Astrocyte (in vitro differentiated cells and primary cell): ENCODE measurements at regions not wholly inside any gene's neighbourhood (a gene's known extent, or its start where the extent isn't known, plus 50 kb on each side); places are given as distances from the start of the nearest gene placed in this dataset.
"Not testable (repeated sequence)": the region's sequence is repeated elsewhere in the genome, so short reads cannot be mapped to it uniquely, and the experiment has no call there.

Experiments used
- DNase-seq: peaks from one replicate; pipeline ENCODE4 v3.0.0-alpha.2; 2010; ENCODE audit warnings: low read depth
- FAIRE-seq: peaks from 2 replicates; lab custom pipeline; 2011; peaks lifted over from hg19 to GRCh38; lab: Jason Lieb, UNC
- H2AFZ ChIP-seq: 2 replicates; pipeline ENCODE4 v1.6.0; 2012; ENCODE audit warnings: low read depth, low read length, inconsistent platforms
- H3K27ac ChIP-seq: 2 replicates; pipeline ENCODE4 v1.5.1; 2011; ENCODE audit warnings: low read depth, low read length, inconsistent platforms
- H3K27me3 ChIP-seq: 2 replicates; pipeline ENCODE4 v1.6.0; 2011; ENCODE audit warnings: low read length, inconsistent platforms; ENCODE audit not compliant: insufficient read depth
- H3K36me3 ChIP-seq: 2 replicates; pipeline ENCODE4 v1.5.1; 2011; ENCODE audit warnings: low read length, inconsistent platforms; ENCODE audit not compliant: insufficient read depth
- H3K4me1 ChIP-seq: 2 replicates; pipeline ENCODE4 v1.5.1; 2011; ENCODE audit warnings: low read length, inconsistent platforms; ENCODE audit not compliant: insufficient read depth
- H3K4me2 ChIP-seq: 2 replicates; pipeline ENCODE4 v1.6.0; 2012; ENCODE audit warnings: low read length, inconsistent platforms
- H3K4me3 ChIP-seq: 2 replicates; pipeline ENCODE4 v1.5.1; 2011; ENCODE audit warnings: low read depth, mild to moderate bottlenecking, low read length, inconsistent platforms; ENCODE audit not compliant: insufficient read depth
- H3K79me2 ChIP-seq: 2 replicates; pipeline ENCODE4 v1.6.0; 2012; ENCODE audit warnings: mild to moderate bottlenecking, low read length, inconsistent platforms; ENCODE audit not compliant: insufficient read depth
- H3K9ac ChIP-seq: 2 replicates; pipeline ENCODE4 v1.6.0; 2012; ENCODE audit warnings: mild to moderate bottlenecking, low read length, inconsistent platforms
- H3K9me3 ChIP-seq: 2 replicates; pipeline ENCODE4 v1.5.1; 2012; ENCODE audit warnings: low read depth, mild to moderate bottlenecking, low read length, inconsistent platforms; ENCODE audit not compliant: insufficient read depth
- H4K20me1 ChIP-seq: 2 replicates; pipeline ENCODE4 v1.6.0; 2012; ENCODE audit warnings: low read length, inconsistent platforms; ENCODE audit not compliant: insufficient read depth
- H3K27ac Mint-ChIP-seq: one replicate; pipeline ENCODE4 v1.8.0; 2021; ENCODE audit warnings: mild to moderate bottlenecking, mixed read lengths; ENCODE audit not compliant: unreplicated experiment
- H3K27me3 Mint-ChIP-seq: one replicate; pipeline ENCODE4 v1.8.0; 2021; ENCODE audit warnings: low read depth, mixed read lengths; ENCODE audit not compliant: unreplicated experiment
- H3K36me3 Mint-ChIP-seq: one replicate; pipeline ENCODE4 v1.8.0; 2021; ENCODE audit warnings: low read depth, mixed read lengths; ENCODE audit not compliant: unreplicated experiment
- H3K4me1 Mint-ChIP-seq: one replicate; pipeline ENCODE4 v1.8.0; 2021; ENCODE audit warnings: low read depth, mixed read lengths; ENCODE audit not compliant: unreplicated experiment
- H3K4me3 Mint-ChIP-seq: one replicate; pipeline ENCODE4 v1.8.0; 2021; ENCODE audit warnings: mild to moderate bottlenecking, moderate library complexity, mixed read lengths; ENCODE audit not compliant: unreplicated experiment
- H3K9me3 Mint-ChIP-seq: one replicate; pipeline ENCODE4 v1.8.0; 2021; ENCODE audit warnings: mild to moderate bottlenecking, mixed read lengths; ENCODE audit not compliant: unreplicated experiment
- EZH2 ChIP-seq: IDR thresholded peaks from 2 replicates; pipeline ENCODE4 v1.6.1; 2012; ENCODE audit warnings: mild to moderate bottlenecking, low read length, inconsistent platforms; ENCODE audit not compliant: insufficient read depth
- TF ChIP-seq, protein P1 (sequence below): IDR thresholded peaks from 2 replicates; pipeline ENCODE4 v1.5.1; 2011; ENCODE audit warnings: low read depth, mild to moderate bottlenecking, inconsistent platforms, low read length, moderate library complexity; ENCODE audit not compliant: insufficient read depth

DNA sequence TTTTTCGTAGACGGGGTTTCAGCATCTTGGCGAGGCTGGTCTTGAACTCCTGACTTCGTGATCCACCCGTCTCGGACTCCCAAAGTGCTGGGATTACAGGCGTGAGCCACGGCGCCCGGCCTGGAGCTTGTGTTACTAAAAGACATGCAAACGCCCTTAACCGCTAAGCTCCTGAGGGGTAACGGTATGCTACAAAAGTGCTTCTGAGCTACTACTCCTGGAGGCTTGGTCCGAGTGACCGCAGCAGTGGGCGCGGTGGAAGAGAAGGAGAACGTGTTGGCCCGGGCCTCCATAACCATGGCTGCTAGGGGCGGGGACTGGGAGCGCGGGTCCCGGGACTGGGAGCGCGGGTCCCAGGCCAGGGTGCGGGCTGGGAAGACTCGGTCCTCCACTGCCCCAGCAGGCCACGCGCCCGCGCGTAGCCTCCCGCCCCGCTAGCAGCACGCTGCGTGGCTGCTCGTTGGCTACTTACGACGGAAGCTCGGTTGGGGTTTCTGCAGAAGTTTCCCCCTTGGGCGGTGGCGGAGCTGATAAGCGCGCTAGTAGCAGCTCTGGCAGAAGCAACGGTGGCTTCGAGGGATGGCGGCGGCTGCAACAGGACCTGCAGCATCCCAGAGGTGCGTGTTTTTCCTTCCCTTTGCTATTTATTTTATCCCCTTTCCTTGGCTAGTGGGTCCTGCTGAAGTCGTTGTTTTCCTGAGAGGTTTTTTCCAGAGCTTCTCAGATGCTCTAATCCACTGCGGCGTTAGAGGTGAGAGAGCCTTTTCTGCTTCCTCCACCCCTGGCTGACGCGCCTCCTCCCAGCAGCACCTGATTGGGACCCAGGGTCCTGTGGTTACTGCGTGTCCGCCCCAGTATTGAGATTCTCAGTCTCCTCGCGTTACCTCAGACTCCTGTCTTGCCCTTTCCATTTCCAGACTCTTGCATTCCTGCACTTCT is 69.2 kb upstream of the CCDC180 start:
- TF ChIP-seq, protein P1, sequence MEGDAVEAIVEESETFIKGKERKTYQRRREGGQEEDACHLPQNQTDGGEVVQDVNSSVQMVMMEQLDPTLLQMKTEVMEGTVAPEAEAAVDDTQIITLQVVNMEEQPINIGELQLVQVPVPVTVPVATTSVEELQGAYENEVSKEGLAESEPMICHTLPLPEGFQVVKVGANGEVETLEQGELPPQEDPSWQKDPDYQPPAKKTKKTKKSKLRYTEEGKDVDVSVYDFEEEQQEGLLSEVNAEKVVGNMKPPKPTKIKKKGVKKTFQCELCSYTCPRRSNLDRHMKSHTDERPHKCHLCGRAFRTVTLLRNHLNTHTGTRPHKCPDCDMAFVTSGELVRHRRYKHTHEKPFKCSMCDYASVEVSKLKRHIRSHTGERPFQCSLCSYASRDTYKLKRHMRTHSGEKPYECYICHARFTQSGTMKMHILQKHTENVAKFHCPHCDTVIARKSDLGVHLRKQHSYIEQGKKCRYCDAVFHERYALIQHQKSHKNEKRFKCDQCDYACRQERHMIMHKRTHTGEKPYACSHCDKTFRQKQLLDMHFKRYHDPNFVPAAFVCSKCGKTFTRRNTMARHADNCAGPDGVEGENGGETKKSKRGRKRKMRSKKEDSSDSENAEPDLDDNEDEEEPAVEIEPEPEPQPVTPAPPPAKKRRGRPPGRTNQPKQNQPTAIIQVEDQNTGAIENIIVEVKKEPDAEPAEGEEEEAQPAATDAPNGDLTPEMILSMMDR = no peak
- no peak for TF ChIP-seq EZH2
- H4K20me1 ChIP-seq = no peaks in the 10 kb centered on the region
- H2AFZ ChIP-seq = peak overlapping the region; percentile 95
- Mint-ChIP-seq H3K4me1 (peaks cover 3% of the 10 kb centered on the region), H3K27me3 (no peaks in the 10 kb centered on the region), H3K4me3 (peak overlapping the region; percentile 98), H3K36me3 (no peaks in the 10 kb centered on the region), H3K27ac (peak overlapping the region; percentile 96), H3K9me3 (no peaks in the 10 kb centered on the region)
- FAIRE-seq (no peak), DNase-seq (peak; percentile 64)
- no peaks in the 10 kb centered on the region for H3K9me3 ChIP-seq
- H3K4me1 ChIP-seq = peaks cover 3% of the 10 kb centered on the region
- H3K4me2 ChIP-seq = peak overlapping the region; percentile 94
- H3K4me3 ChIP-seq = peak overlapping the region; percentile 74
- H3K36me3 ChIP-seq = no peaks in the 10 kb centered on the region
- no peaks in the 10 kb centered on the region for H3K27me3 ChIP-seq
- peaks cover 3% of the 10 kb centered on the region for H3K79me2 ChIP-seq
- peak overlapping the region; percentile 78 for H3K9ac ChIP-seq
- H3K27ac ChIP-seq = no peak overlapping the region

DNA sequence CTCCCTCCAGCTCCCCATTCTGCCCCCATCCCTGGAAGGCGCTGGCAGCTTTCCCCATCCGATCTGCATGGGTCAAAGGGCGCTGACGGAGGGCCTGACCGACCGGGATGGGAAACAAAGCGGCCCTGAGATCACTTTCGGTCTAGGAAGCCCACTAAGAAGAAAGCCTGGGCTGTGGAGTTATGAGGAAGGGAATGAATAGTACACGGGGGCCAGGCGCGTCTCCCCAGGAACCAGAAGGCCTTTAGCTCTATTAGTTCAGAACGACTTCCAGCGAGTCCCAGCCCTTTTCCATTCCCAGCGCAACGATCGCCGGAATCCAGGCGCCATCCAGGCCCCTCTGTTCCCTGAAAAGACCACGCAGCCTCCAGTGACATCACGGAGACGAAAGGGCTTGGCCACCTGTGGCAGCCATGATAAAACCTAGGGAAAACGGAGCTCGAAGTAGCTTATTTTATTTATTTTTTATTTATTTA is 70.1 kb upstream of the CCDC180 start:
- Mint-ChIP-seq H3K9me3 (no peaks in the 10 kb centered on the region), H3K4me3 (peak overlapping the region; percentile 98), H3K27ac (peak overlapping the region; percentile 96), H3K27me3 (no peaks in the 10 kb centered on the region), H3K36me3 (no peaks in the 10 kb centered on the region), H3K4me1 (peaks cover 3% of the 10 kb centered on the region)
- no peaks in the 10 kb centered on the region for H3K79me2 ChIP-seq
- H2AFZ ChIP-seq = peak overlapping the region; percentile 26
- DNase-seq (no peak), FAIRE-seq (no peak)
- H3K36me3 ChIP-seq = no peaks in the 10 kb centered on the region
- peaks cover 3% of the 10 kb centered on the region for H3K4me1 ChIP-seq
- no peak overlapping the region for H3K27ac ChIP-seq
- peak overlapping the region; percentile 94 for H3K4me2 ChIP-seq
- H3K27me3 ChIP-seq = no peaks in the 10 kb centered on the region
- no peaks in the 10 kb centered on the region for H3K9me3 ChIP-seq
- H3K4me3 ChIP-seq = peak overlapping the region; percentile 74
- no peaks in the 10 kb centered on the region for H4K20me1 ChIP-seq
- TF ChIP-seq, protein P1 = no peak
- no peak for TF ChIP-seq EZH2
- H3K9ac ChIP-seq = no peak overlapping the region

DNA sequence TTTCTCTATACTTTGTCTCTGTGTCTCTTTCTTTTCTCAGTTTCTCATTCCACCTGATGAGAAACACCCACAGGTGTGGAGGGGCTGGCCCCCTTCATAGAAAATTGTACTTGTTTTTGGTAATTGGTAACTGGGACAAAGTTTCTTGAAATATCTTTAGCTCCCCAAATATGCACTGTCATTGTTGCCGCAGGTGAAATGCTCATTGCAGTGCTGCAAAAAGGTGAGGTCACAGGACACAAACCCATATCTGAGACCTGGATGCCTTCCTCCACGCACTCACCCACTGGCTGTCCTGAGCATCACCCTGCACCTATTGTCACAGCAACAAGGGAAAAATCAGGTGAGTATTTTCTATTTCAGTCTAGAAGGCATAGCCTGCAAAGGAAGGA is 74.5 kb upstream of the CCDC180 start:
- H3K27ac ChIP-seq, H3K4me1 ChIP-seq, H3K79me2 ChIP-seq, H3K36me3 ChIP-seq, H3K4me3 Mint-ChIP-seq, H3K27me3 ChIP-seq, DNase-seq, H3K9me3 Mint-ChIP-seq, H3K36me3 Mint-ChIP-seq, H3K4me1 Mint-ChIP-seq, H4K20me1 ChIP-seq, H3K27me3 Mint-ChIP-seq, H2AFZ ChIP-seq, H3K4me2 ChIP-seq, H3K4me3 ChIP-seq, FAIRE-seq, H3K27ac Mint-ChIP-seq, H3K9ac ChIP-seq, H3K9me3 ChIP-seq: not testable (repeated sequence)

DNA sequence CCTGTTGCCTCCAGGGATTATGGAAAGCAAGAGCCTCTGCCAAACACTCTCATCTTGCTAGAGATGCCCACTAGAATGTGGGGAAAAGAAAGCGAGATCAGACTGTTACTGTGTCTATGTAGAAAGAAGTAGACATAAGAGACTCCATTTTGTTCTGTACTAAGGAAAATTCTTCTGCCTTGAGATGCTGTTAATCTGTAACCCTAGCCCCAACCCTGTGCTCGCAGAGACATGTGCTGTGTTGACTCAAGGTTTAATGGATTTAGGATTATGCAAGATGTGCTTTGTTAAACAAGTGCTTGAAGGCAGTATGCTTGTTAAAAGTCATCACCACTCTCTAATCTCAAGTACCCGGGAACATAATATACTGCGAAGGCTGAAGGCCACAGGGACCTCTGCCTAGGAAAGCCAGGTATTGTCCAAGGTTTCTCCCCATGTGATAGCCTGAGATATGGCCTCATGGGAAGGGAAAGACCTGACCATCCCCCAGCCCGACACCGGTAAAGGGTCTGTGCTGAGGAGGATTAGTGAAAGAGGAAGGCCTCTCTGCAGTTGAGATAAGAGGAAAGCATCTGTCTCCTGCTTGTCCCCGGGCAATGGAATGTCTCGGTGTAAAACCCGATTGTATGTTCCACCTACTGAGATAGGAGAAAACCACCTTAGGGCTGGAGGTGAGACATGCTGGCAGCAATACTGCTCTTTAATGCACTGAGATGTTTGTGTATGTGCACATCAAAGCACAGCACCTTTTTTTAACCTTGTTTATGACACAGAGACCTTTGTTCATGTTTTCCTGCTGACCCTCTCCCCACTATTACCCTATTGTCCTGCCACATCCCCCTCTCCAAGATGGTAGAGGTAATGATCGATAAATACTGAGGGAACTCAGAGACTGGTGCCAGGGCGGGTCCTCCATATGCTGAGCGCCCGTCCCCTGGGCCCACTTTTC is 75.1 kb upstream of the CCDC180 start:
- not testable (repeated sequence) for H3K9ac ChIP-seq, H3K27ac ChIP-seq, H3K4me3 ChIP-seq, H4K20me1 ChIP-seq, H3K4me1 Mint-ChIP-seq, H3K4me3 Mint-ChIP-seq, H3K36me3 ChIP-seq, H3K4me1 ChIP-seq, H3K27ac Mint-ChIP-seq, H3K4me2 ChIP-seq, H3K36me3 Mint-ChIP-seq, H3K79me2 ChIP-seq, H3K27me3 ChIP-seq, DNase-seq, H2AFZ ChIP-seq, H3K9me3 ChIP-seq, FAIRE-seq, H3K27me3 Mint-ChIP-seq, H3K9me3 Mint-ChIP-seq
